ENCODE measurements at regions not wholly inside any gene's neighbourhood (a gene's known extent, or its start where the extent isn't known, plus 50 kb on each side); places are given as distances from the start of the nearest gene placed in this dataset.

- Histone ChIP-seq H3K36me3 (ENCODE audit: control insufficient read depth, insufficient read depth, low read length) (no peaks in the 10 kb centered on the region), H3K4me3 (replicated peaks; ENCODE audit: low read depth, low read length) (no peak overlapping the region), H3K27me3 (replicated peaks; ENCODE audit: control insufficient read depth, insufficient read depth, low read length) (no peaks in the 10 kb centered on the region)
- DNase-seq (ENCODE audit: extremely low read depth, insufficient read length), result no peak
- TF ChIP-seq, protein P1, sequence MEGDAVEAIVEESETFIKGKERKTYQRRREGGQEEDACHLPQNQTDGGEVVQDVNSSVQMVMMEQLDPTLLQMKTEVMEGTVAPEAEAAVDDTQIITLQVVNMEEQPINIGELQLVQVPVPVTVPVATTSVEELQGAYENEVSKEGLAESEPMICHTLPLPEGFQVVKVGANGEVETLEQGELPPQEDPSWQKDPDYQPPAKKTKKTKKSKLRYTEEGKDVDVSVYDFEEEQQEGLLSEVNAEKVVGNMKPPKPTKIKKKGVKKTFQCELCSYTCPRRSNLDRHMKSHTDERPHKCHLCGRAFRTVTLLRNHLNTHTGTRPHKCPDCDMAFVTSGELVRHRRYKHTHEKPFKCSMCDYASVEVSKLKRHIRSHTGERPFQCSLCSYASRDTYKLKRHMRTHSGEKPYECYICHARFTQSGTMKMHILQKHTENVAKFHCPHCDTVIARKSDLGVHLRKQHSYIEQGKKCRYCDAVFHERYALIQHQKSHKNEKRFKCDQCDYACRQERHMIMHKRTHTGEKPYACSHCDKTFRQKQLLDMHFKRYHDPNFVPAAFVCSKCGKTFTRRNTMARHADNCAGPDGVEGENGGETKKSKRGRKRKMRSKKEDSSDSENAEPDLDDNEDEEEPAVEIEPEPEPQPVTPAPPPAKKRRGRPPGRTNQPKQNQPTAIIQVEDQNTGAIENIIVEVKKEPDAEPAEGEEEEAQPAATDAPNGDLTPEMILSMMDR (IDR thresholded peaks at IDR 0.05; ENCODE audit: insufficient read depth, low read length, poor library complexity, severe bottlenecking), result no peak
Measured at GRCh38 chr7:118029826-118030422, 154.0 kb upstream of the LSM8 start.

DNA sequence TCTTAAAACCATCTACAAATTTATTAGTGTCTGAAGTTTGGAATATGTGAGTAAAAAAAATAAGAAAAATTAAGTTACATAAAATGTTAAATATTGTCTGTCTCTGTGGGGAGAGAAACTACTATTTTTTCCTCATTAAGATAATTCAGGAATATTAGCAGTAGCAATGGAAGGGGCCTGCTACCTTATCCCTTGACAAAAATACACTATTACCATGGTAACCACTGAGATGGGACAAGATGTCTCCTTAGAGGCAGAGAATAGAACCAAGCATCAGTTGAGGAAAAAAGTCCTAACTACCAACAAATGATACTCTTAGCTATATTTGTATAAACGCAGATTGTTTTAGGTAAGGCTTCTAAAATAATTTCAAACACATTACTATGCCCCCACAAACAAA is 150.7 kb upstream of the LSM8 start:
- DNase-seq (ENCODE audit: extremely low read depth, insufficient read length), result no peak
- H3K36me3 ChIP-seq (ENCODE audit: control insufficient read depth, insufficient read depth, low read length), result no peaks in the 10 kb centered on the region
- no peak overlapping the region for H3K4me3 ChIP-seq (replicated peaks; ENCODE audit: low read depth, low read length)
- no peaks in the 10 kb centered on the region for H3K27me3 ChIP-seq (replicated peaks; ENCODE audit: control insufficient read depth, insufficient read depth, low read length)
- TF ChIP-seq, protein P1 (IDR thresholded peaks at IDR 0.05; ENCODE audit: insufficient read depth, low read length, poor library complexity, severe bottlenecking), result no peak

GRCh38 chr7:118039963-118040489 is 143.9 kb upstream of the LSM8 start:
- Histone ChIP-seq H3K36me3 (ENCODE audit: control insufficient read depth, insufficient read depth, low read length) (no peaks in the 10 kb centered on the region), H3K4me3 (replicated peaks; ENCODE audit: low read depth, low read length) (no peak overlapping the region), H3K27me3 (replicated peaks; ENCODE audit: control insufficient read depth, insufficient read depth, low read length) (no peaks in the 10 kb centered on the region)
- TF ChIP-seq, protein P1 (IDR thresholded peaks at IDR 0.05; ENCODE audit: insufficient read depth, low read length, poor library complexity, severe bottlenecking), result no peak
- DNase-seq (ENCODE audit: extremely low read depth, insufficient read length), result no peak

DNA sequence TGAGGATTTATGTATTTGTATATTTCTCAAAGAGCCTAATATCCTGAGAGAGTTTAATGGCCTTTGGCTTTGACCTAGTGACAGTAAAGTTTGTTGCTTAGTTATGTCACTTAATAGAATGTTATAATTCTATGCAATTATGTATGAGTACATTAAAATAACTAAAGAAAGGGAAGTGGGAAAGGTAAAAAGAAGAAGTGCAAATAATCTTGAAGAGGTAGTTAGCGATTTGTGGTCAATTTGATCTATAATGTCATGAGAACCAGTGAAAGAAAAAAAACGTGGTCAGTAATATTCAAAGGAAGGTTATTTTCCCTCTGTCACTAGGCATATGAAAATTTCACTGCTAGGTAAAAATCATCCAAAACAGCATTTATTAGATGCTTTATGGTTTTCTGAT is 143.4 kb upstream of the LSM8 start:
- Histone ChIP-seq H3K36me3 (ENCODE audit: control insufficient read depth, insufficient read depth, low read length) (no peaks in the 10 kb centered on the region), H3K27me3 (replicated peaks; ENCODE audit: control insufficient read depth, insufficient read depth, low read length) (no peaks in the 10 kb centered on the region), H3K4me3 (replicated peaks; ENCODE audit: low read depth, low read length) (no peak overlapping the region)
- DNase-seq (ENCODE audit: extremely low read depth, insufficient read length), result peak; percentile 9
- TF ChIP-seq, protein P1 (IDR thresholded peaks at IDR 0.05; ENCODE audit: insufficient read depth, low read length, poor library complexity, severe bottlenecking), result no peak

DNA sequence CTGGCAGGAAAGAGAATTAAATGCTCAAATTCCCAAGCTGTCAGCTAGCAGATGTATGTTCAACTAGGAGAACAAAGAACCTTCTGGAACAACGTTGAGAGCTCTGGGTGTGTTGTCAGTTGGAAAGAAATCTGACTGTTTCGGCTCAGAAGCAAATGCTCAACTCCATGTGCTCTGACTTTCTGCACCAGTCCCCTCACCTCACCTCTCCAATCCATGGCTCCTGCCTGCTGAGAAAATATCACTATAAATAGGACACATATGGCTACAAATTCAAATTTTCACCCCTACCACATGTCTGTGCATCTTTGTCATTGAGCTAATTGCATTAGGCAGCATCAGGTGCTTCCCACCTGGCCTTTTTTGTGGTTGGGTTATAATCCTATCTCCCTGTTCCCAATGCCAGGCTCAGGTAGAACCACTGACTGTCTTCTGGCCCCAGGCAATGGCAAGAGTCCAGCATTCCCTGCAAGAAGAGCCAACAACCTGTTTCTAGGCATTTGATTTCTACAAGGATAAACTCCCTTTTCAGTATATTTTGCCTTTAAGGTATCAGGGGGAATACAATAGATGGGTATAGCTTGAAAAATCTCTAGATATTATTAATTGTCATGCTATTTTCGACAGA is 142.6 kb upstream of the LSM8 start:
- TF ChIP-seq, protein P1 (IDR thresholded peaks at IDR 0.05; ENCODE audit: insufficient read depth, low read length, poor library complexity, severe bottlenecking), result no peak
- no peaks in the 10 kb centered on the region for H3K27me3 ChIP-seq (replicated peaks; ENCODE audit: control insufficient read depth, insufficient read depth, low read length)
- H3K4me3 ChIP-seq (replicated peaks; ENCODE audit: low read depth, low read length), result no peak overlapping the region
- no peaks in the 10 kb centered on the region for H3K36me3 ChIP-seq (ENCODE audit: control insufficient read depth, insufficient read depth, low read length)
- DNase-seq (ENCODE audit: extremely low read depth, insufficient read length), result no peak
